Ovary (tissue), 7 donors: ENCODE measurements at regions not wholly inside any gene's neighbourhood (a gene's known extent, or its start where the extent isn't known, plus 50 kb on each side); places are given as distances from the start of the nearest gene placed in this dataset.
"Not testable (repeated sequence)": the region's sequence is repeated elsewhere in the genome, so short reads cannot be mapped to it uniquely, and the experiment has no call there.

ENCODE experiments used
- DNase-seq, 5 donors: peaks; one replicate each; pipeline ENCODE4 v3.0.0-alpha.2; 2019 to 2020
- H3K27ac ChIP-seq, 2 donors: fragments of 200-600 bp; one replicate each; pipeline versions ENCODE4 v1.5.1 to v1.8.0; 2019 to 2022
- H3K27me3 ChIP-seq: fragments of 200-600 bp; one replicate; pipeline ENCODE4 v1.8.0; 2022
- H3K36me3 ChIP-seq: fragments of 200-600 bp; sonication (generic); one replicate; pipeline ENCODE4 v1.5.1; 2019
- H3K4me1 ChIP-seq: one replicate; pipeline ENCODE4 v1.8.1; 2013; ENCODE audit warnings: mild to moderate bottlenecking, moderate library complexity; ENCODE audit not compliant: insufficient read depth
- H3K4me3 ChIP-seq: fragments of 200-600 bp; sonication (generic); one replicate; pipeline ENCODE4 v1.5.1; 2017
- H3K9me3 ChIP-seq, 2 donors: fragments of 200-600 bp in 1 of 2; sonication (generic) in 1 of 2; one replicate each; pipeline versions ENCODE4 v1.5.1 to v1.8.1; 2013 to 2019; ENCODE audit warnings: mild to moderate bottlenecking in 1 of 2, moderate library complexity in 1 of 2
- CTCF ChIP-seq, 3 donors: fragments of 450-650 bp in 2 of 3; fragments of 200-600 bp in 1 of 3; IDR thresholded peaks; one replicate each; pipeline versions ENCODE4 v1.5.1 to v1.8.0; 2016 to 2022; ENCODE audit warnings: antibody characterized with exemption in 3 of 3, mild to moderate bottlenecking in 1 of 3
- EP300 ChIP-seq: sonication (generic); formaldehyde crosslinking; IDR thresholded peaks from one replicate; pipeline ENCODE4 v1.6.1; 2017; ENCODE audit warnings: antibody characterized with exemption
- POLR2A ChIP-seq: fragments of 450-650 bp; IDR thresholded peaks from one replicate; pipeline ENCODE4 v1.6.1; 2017; ENCODE audit warnings: antibody characterized with exemption, mild to moderate bottlenecking, moderate library complexity
- WGBS, 3 donors: extraction: QIAGEN DNeasy Blood & Tissue Kit in 1 of 3; methylation state at CpG; one replicate each; pipeline versions ENCODE4 v1.1.5 to v1.1.7; 2013 to 2017; 5-methylcytosine and 5-hydroxymethylcytosine counted together
- intact Hi-C, 4 donors: fragments of 100-400 bp; cut with DNase I; formaldehyde crosslinking; loops; one replicate each; pipeline versions ENCODE4 v1.11.0 to v1.15.1; 2022 to 2023
- donor health status: DM: no; HTN: no; CAD: no; lungs with moderate emphysema.
- donor health status: DM: no; HTN: no; CAD: no.
- donor health status: Bipolar disorder and iron deficiency.
- donor health status: DM: no; HTN: no; CAD: no.
- donor health status: DM: yes; HTN: yes; CAD: no.

DNA sequence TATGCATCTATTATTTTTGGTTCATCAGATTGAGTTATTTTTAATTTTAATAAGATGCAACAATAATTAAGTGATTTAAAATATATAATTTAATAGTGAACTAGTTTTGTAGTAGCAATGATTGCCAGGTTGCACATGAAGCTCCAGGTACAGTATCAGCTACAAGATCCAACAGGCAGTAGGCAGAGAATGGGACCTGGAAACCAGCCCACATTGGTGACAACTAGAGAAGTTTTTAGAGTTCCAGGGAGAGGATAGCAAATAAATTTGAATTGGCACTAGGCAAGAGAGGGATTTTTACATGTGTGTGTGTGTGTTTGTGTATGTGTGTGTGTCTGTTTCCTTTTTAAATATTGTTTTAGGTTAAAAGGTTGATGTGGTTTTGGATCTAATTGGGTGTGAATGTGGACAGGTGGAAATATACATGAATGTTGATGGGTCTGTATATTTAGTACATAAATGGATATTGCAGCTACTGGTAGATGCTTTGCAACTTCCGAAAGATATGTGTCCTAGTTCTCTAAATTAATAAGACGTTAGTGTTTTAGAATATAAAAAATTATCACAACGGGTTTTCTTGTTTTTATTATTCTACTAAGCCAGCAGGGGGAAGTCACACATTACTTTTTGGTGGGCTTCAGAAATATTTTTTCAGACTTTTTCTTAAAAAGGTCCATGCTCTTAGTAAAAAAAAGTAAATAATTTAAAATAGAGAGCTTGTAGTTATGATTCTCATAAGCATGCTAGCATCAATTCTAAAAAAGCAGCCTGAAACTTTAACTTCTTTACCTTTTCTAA, 110.1 kb upstream of the GBE1 start:
- no peak for DNase-seq
- Histone ChIP-seq H3K36me3 (no peaks in the 10 kb centered on the region), H3K4me3 (no peak overlapping the region), H3K27me3 (no peaks in the 10 kb centered on the region), H3K4me1 (no peaks in the 10 kb centered on the region), H3K9me3 (no peaks in the 10 kb centered on the region), H3K27ac (no peak overlapping the region)
- no peak for TF ChIP-seq EP300
- no peak for TF ChIP-seq POLR2A
- TF ChIP-seq CTCF (IDR thresholded peaks at IDR 0.05) = no peak
- 11 to 20% (median 11%) methylated on average over 3 of the region's 3 CpGs for WGBS, 3 donors
- intact Hi-C loops = no loop called here

DNA sequence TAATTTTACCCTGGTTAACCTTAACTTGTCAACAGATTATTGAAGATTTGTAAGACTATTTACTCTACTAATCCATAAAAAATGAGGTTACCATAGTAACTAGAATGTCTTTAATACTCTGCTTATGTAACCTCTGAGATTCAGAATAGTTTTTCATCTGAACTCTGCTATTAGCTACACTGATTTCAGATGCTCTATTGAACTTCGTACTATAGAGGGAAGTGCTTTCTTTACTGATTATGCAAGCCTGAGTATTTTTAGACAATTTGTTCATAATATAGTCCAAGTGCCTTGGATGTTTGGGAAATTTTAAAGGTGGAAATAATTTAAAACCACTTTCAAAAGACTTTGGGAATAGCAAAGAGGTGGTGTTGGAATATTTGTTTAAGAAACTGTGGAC, 107.9 kb upstream of the GBE1 start:
- WGBS, 3 donors = 40 to 54% (median 52%) methylated on average over 1 of the region's 1 CpG
- H3K27me3 ChIP-seq = no peaks in the 10 kb centered on the region
- intact Hi-C loops = no loop called here
- H3K4me1 ChIP-seq = no peaks in the 10 kb centered on the region
- H3K9me3 ChIP-seq = no peaks in the 10 kb centered on the region
- H3K27ac ChIP-seq = no peak overlapping the region
- no peaks in the 10 kb centered on the region for H3K36me3 ChIP-seq
- no peak overlapping the region for H3K4me3 ChIP-seq
- no peak for TF ChIP-seq POLR2A
- no peak for TF ChIP-seq EP300
- no peak for TF ChIP-seq CTCF (IDR thresholded peaks at IDR 0.05)
- DNase-seq = no peak

DNA sequence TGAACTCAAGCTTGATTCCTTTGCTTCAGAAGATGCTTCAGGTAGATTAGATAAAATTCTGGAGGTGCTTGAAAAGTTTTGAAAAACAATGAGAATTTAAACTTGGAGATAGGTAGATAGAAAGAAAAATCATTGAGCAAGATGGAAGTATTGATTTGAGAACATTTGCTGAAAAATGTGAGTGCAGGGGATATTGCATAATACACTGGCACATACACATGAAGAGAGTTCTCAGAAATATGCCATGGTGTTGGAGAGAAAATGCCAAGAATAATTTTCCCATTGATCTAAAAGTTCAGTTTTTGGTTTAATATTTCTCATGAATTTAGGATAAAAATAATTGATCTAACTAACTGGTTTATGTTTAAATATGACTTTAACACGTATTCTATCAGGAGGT, 107.2 kb upstream of the GBE1 start:
- WGBS, 3 donors = 91 to 95% (median 94%) methylated on average over 1 of the region's 1 CpG
- Histone ChIP-seq H3K27me3 (no peaks in the 10 kb centered on the region), H3K4me3 (no peak overlapping the region), H3K9me3 (no peaks in the 10 kb centered on the region), H3K27ac (no peak overlapping the region), H3K4me1 (no peaks in the 10 kb centered on the region), H3K36me3 (no peaks in the 10 kb centered on the region)
- no peak for DNase-seq
- intact Hi-C loops = no loop called here
- no peak for TF ChIP-seq CTCF (IDR thresholded peaks at IDR 0.05)
- no peak for TF ChIP-seq POLR2A
- TF ChIP-seq EP300 = no peak

DNA sequence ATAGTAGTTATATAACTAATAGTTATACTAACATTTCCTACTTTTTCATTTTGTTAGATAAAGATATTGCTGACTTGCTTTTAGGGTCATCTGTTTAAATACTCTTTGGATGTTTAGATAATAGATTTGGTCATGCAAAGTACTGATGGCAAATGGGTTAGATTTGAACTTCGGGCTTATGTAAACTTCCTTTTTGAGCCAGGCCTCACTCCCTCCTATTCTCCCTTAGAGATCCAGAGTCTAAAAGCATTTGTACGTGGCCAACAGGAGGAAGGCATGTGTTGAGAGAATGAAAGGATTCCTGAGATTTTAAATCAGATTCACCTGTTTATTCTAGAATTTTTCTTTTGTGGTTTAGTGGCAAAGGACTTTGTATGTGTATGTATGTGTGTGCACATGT, 106.4 kb upstream of the GBE1 start:
- no peak for DNase-seq
- H3K4me3 ChIP-seq = no peak overlapping the region
- no peaks in the 10 kb centered on the region for H3K36me3 ChIP-seq
- H3K27ac ChIP-seq = no peak overlapping the region
- no peaks in the 10 kb centered on the region for H3K9me3 ChIP-seq
- no peaks in the 10 kb centered on the region for H3K27me3 ChIP-seq
- TF ChIP-seq POLR2A = no peak
- TF ChIP-seq EP300 = no peak
- TF ChIP-seq CTCF (IDR thresholded peaks at IDR 0.05) = no peak
- intact Hi-C loops = no loop called here
- no peaks in the 10 kb centered on the region for H3K4me1 ChIP-seq
- 88 to 92% (median 89%) methylated on average over 2 of the region's 2 CpGs for WGBS, 3 donors

- H3K4me3 ChIP-seq, DNase-seq: not testable (repeated sequence)
- 86 to 91% (median 86%) methylated on average over 5 of the region's 5 CpGs for WGBS, 3 donors
These were observed 103.7 kb upstream of the GBE1 start for GRCh38 chr3:81865164-81865563.

More at GRCh38 chr3:81865164-81865563, 103.7 kb upstream of the GBE1 start:
- H3K27me3 ChIP-seq, H3K36me3 ChIP-seq, H3K27ac ChIP-seq, H3K9me3 ChIP-seq, H3K4me1 ChIP-seq, intact Hi-C loops: not testable (repeated sequence)
